T47D (cell line): ENCODE measurements at regions not wholly inside any gene's neighbourhood (a gene's known extent, or its start where the extent isn't known, plus 50 kb on each side); places are given as distances from the start of the nearest gene placed in this dataset.
"Not testable (repeated sequence)": the region's sequence is repeated elsewhere in the genome, so short reads cannot be mapped to it uniquely, and the experiment has no call there.

Experiments used
- DNase-seq, 2 experiments: peaks; one replicate each; pipeline versions ENCODE4 v3.0.0 to v3.0.0-alpha.2; 2011 to 2012; ENCODE audit warnings: low read depth in 1 of 2, low spot score in 1 of 2
- JUND ChIP-seq: IDR thresholded peaks from 2 replicates; pipeline ENCODE4 v1.6.1; 2012; ENCODE audit warnings: low read depth
- in situ Hi-C: cut with HindIII; loops from 2 replicates; pipeline ENCODE4 v1.10.0; 2016; ENCODE audit warnings: low sequenced_read_pairs, low pct_unique_long_range_greater_than_20kb

GRCh38 chr3:162569314-162569713 lies 1072.7 kb downstream of the OTOL1 start:
- in situ Hi-C loops: no loop called here
- DNase-seq: peak in 1 of 2 experiments; percentile 37
- no peak for TF ChIP-seq JUND

DNA sequence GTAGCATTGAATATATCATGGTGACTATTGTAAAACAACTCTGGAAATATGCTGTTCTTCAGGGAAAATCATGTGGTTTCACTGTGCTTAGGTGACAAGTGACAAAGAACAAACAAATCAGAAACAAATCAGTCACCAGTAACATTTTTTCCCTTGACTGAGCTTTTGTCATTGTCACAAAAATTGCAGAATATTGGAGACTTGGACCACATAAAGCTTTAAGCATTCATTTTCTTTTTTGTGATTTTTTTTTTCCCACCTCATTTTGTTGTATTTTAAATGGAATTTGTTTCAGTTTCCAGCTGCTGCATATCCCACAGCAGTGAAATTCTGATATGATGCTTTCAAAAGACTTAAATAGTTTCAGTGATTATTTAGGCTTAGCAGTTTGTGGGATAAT lies 1088.4 kb downstream of the OTOL1 start:
- TF ChIP-seq JUND: no peak
- DNase-seq: no peak
- in situ Hi-C loops: no loop called here

- no peak for TF ChIP-seq JUND
- peak in 1 of 2 experiments; percentile 9 for DNase-seq
- in situ Hi-C loops: no loop called here
These were observed 1090.0 kb downstream of the OTOL1 start for GRCh38 chr3:162586591-162586990.

DNA sequence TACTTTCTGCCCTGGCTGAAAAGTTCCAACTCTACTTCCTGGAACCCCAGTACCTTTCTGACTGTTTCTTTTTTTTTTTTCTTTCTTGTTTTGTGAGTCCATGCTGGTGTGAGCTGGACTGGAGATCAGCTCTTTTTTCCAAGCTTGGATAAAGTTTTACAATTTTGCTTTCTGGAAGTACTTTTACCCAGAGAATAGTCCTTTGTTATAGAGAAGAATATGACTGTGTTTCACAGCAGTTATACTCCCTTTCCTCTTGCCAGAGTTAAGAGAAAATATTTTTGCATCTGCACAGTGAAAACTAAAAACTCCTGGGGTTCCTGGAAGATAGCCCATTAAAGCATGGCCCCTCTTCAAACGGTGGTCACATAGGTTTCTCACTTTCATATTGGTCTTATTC lies 1100.6 kb downstream of the OTOL1 start:
- in situ Hi-C loops: no loop called here
- TF ChIP-seq JUND: no peak
- DNase-seq: no peak

GRCh38 chr3:162598500-162598899 lies 1101.9 kb downstream of the OTOL1 start:
- in situ Hi-C loops, DNase-seq: not testable (repeated sequence)

DNA sequence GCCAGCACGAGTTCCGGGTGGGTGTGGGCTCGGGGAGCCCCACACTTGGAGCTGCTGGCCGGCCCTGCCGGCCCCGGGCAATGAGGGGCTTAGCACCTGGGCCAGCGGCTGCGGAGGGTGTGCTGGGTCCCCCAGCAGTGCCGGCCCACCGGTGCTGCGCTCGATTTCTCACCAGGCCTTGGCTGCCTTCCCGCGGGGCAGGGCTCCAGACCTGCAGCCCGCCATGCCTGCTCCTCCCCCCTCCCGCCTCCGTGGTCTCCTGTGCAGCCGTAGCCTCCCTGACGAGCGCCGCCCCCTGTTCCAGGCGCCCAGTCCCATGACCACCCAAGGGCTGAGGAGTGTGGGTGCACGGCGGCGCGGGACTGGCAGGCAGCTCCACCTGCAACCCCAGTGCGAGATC lies 1103.1 kb downstream of the OTOL1 start:
- DNase-seq, in situ Hi-C loops: not testable (repeated sequence)

GRCh38 chr3:162601101-162601670 lies 1104.6 kb downstream of the OTOL1 start:
- no peak for TF ChIP-seq JUND
- in situ Hi-C loops: no loop called here
- no peak for DNase-seq

GRCh38 chr3:162602619-162603018 lies 1106.0 kb downstream of the OTOL1 start:
- in situ Hi-C loops: no loop called here
- TF ChIP-seq JUND: no peak
- no peak for DNase-seq

- TF ChIP-seq JUND: no peak
- DNase-seq: no peak
- in situ Hi-C loops: no loop called here
These were observed 1109.1 kb downstream of the OTOL1 start for GRCh38 chr3:162605651-162606204.

- TF ChIP-seq JUND: no peak
- no peak for DNase-seq
- in situ Hi-C loops: no loop called here
These were observed 1113.7 kb downstream of the OTOL1 start for GRCh38 chr3:162610261-162610660.

DNA sequence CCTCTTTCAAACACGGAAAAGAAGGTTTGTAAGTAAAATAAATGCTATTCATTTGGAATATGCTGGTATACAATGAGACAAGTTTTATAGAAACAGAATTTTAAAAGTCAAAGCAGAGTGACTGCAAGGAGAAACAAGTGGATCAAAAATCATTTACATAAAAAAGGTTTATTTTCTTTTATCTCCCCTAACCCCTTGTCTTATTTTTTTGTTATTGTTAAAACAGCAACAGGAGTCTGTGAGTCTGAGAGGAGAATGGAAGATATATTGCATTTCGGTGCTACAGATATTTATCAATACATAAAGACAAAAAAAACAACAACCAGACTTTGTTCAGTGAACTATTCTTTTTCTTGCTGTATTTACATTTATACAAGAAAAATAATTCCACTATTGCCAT lies 1116.4 kb downstream of the OTOL1 start:
- no peak for DNase-seq
- in situ Hi-C loops: no loop called here
- no peak for TF ChIP-seq JUND

DNA sequence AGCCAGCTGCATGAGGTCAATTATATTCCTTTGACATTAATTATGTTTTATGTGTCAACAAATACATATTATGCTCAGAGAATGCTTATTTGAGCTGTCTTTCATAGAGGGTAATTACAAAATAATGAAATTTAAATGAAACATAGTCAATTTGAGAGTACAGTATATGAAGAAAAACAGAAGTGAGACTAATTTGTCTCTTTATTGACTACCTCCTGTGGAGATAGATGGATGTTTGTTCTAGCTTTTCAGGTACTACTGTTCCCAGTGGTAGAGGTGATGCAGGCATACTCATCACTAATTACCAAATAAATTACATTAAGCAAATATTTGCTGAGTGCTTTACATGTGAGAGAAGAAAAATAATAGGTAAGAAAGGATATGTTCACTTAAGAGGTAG lies 1129.6 kb downstream of the OTOL1 start:
- DNase-seq: no peak
- in situ Hi-C loops: no loop called here
- TF ChIP-seq JUND: no peak

- TF ChIP-seq JUND: no peak
- DNase-seq: no peak
- in situ Hi-C loops: no loop called here
These were observed 1131.9 kb downstream of the OTOL1 start for GRCh38 chr3:162628531-162628930.

GRCh38 chr3:162629372-162629771 lies 1132.8 kb downstream of the OTOL1 start:
- DNase-seq: no peak
- TF ChIP-seq JUND: no peak
- in situ Hi-C loops: no loop called here
